Posterior vena cava (tissue), 2 donors: ENCODE measurements at regions not wholly inside any gene's neighbourhood (a gene's known extent, or its start where the extent isn't known, plus 50 kb on each side); places are given as distances from the start of the nearest gene placed in this dataset.

Experiments
- DNase-seq: peaks from one replicate; pipeline ENCODE4 v3.0.0-alpha.2; 2020; ENCODE audit warnings: low spot score
- intact Hi-C, 2 donors: fragments of 100-400 bp; cut with DNase I; formaldehyde crosslinking; loops; one replicate each; pipeline versions ENCODE4 v1.14.1 to v1.14.2; 2022 to 2023
- donor health status: DM: yes; HTN: yes; CAD: no.
- donor health status: DM: yes; HTN: yes; CAD: no.

- no peak for DNase-seq
- intact Hi-C loops: no loop called here
Observed at GRCh38 chr1:208499601-208500000, 255.4 kb upstream of the PLXNA2 start.

- no peak for DNase-seq
- intact Hi-C loops: no loop called here
Observed at GRCh38 chr1:208500375-208500774, 256.2 kb upstream of the PLXNA2 start.

GRCh38 chr1:208501542-208501941 lies 257.4 kb upstream of the PLXNA2 start:
- intact Hi-C loops: no loop called here
- no peak for DNase-seq

- DNase-seq: no peak
- intact Hi-C loops: no loop called here
Observed at GRCh38 chr1:208503787-208504186, 259.6 kb upstream of the PLXNA2 start.

GRCh38 chr1:208506812-208507211 lies 262.6 kb upstream of the PLXNA2 start:
- intact Hi-C loops: no loop called here
- no peak for DNase-seq

- intact Hi-C loops: no loop called here
- DNase-seq: no peak
Observed at GRCh38 chr1:208509072-208509471, 264.9 kb upstream of the PLXNA2 start.

GRCh38 chr1:208510192-208510952 lies 266.2 kb upstream of the PLXNA2 start:
- DNase-seq: no peak
- intact Hi-C loops: no loop called here

GRCh38 chr1:208511242-208511860 lies 267.2 kb upstream of the PLXNA2 start:
- no peak for DNase-seq
- intact Hi-C loops: no loop called here

GRCh38 chr1:208513799-208514198 lies 269.6 kb upstream of the PLXNA2 start:
- no peak for DNase-seq
- intact Hi-C loops: no loop called here

GRCh38 chr1:208515129-208515528 lies 270.9 kb upstream of the PLXNA2 start:
- no peak for DNase-seq
- intact Hi-C loops: loop anchor here in 1 of 2 donors (5.0 kb wide), 1 partner anchor 1207 kb away; no protein-coding TSS in a partner anchor

GRCh38 chr1:208516780-208517179 lies 272.6 kb upstream of the PLXNA2 start:
- intact Hi-C loops: loop anchor here in 1 of 2 donors (5.0 kb wide), 1 partner anchor 1206 kb away; no protein-coding TSS in a partner anchor
- no peak for DNase-seq

GRCh38 chr1:208520438-208521099 lies 276.4 kb upstream of the PLXNA2 start:
- no peak for DNase-seq
- intact Hi-C loops: no loop called here

GRCh38 chr1:208521534-208521933 lies 277.4 kb upstream of the PLXNA2 start:
- no peak for DNase-seq
- intact Hi-C loops: no loop called here

- no peak for DNase-seq
Observed at GRCh38 chr1:208523007-208523406, 278.8 kb upstream of the PLXNA2 start.

GRCh38 chr1:208524376-208524775 lies 280.2 kb upstream of the PLXNA2 start:
- no peak for DNase-seq
- intact Hi-C loops: no loop called here

More at GRCh38 chr1:208523007-208523406, 278.8 kb upstream of the PLXNA2 start:
- intact Hi-C loops: no loop called here

- DNase-seq: no peak
- intact Hi-C loops: no loop called here
Observed at GRCh38 chr1:208524925-208525324, 280.7 kb upstream of the PLXNA2 start.

- intact Hi-C loops: no loop called here
Observed at GRCh38 chr1:208525417-208525816, 281.2 kb upstream of the PLXNA2 start.

GRCh38 chr1:208526613-208527125 lies 282.5 kb upstream of the PLXNA2 start:
- DNase-seq: no peak
- intact Hi-C loops: no loop called here

More at GRCh38 chr1:208525417-208525816, 281.2 kb upstream of the PLXNA2 start:
- DNase-seq: no peak

- intact Hi-C loops: no loop called here
- no peak for DNase-seq
Observed at GRCh38 chr1:208527156-208527555, 283.0 kb upstream of the PLXNA2 start.

- no peak for DNase-seq
- intact Hi-C loops: no loop called here
Observed at GRCh38 chr1:208528578-208529240, 284.5 kb upstream of the PLXNA2 start.
